DMS53 treated with DMSO at 0.1 percent for 48 hours (cell line): ENCODE measurements at regions not wholly inside any gene's neighbourhood (a gene's known extent, or its start where the extent isn't known, plus 50 kb on each side); places are given as distances from the start of the nearest gene placed in this dataset.
A peak's percentile ranks its signal among the peaks of the same experiment; 100 is the strongest.

Experiments
- DNase-seq: peaks from one replicate; lab custom pipeline; 2025; ENCODE audit not compliant: unreplicated experiment; lab: John Stamatoyannopoulos, UW

DNA sequence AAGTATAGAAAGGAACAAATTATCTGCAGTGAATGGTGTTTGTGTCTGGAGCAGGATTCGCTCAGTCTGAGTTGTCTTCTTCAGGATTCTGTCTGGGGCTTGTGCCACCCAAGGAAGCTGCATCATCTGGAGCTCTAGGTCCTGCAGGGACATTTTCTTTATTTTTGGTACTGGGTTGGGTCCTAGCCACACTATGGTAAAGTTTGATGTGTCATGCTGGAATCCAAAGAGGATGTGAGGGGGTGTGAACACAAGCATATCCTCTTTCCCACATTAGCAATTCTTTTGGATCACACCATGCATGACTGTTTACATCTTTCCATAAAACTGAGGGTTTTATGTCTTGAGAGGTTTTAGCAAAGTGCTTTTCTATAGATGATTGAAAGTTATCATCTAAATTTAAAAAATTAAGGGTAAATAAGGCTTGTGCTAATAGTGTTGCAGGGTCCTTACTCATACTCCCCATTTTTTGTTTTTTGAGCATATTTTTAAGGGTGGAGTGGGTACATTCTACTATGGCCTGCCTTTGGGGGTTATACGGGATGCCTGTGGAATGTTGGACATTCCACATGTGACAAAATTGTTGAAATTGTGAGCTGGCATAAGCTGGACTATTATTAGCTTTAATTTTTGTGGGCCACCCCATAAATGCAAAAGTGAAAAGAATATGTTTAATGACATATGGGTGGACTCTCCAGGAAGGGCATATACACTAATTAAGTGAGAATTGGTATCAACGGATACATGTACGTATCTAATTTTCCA, 152.0 kb upstream of the HMCN1 start:
- DNase-seq: no peak

DNA sequence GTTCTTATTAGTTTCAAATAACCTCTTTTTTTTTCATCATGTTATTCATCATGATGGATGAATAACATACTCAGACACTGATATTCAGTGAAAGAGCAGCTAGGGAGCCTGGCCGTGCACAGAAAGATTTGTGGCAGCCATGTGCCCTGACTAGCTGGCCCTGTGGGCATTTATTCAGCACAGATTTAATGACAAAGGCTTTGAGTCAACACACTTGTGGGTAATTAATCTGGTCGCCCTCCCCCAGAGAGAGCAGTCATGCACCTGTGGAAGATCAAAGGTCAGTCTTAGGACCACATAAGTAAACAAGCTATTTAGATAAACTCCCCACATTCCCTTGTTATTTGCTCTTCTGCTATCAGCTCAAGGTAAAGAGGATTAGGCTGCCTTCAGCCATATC, 153.2 kb upstream of the HMCN1 start:
- DNase-seq: no peak

DNA sequence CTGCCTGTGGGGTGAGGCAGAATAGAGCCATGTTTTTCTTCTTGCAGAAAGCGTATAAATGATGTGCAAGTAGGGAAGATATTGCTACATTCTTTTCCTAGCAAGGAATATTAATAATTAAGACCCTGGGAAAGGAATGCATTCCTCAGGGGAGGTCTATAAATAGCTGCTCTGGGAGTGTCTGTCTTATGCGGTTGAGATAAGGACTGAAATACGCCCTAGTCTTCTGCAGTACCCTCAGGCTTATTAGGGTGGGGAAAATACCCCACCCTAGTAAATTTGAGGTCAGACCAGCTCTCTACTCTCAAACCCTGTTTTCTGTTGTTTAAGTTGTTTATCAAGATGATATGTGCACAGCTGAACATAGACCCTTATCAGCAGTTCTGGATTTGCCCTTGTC, 155.9 kb upstream of the HMCN1 start:
- DNase-seq: no peak

- DNase-seq: no peak
Measured at GRCh38 chr1:185574139-185574875, 159.9 kb upstream of the HMCN1 start.

- DNase-seq: no peak
Measured at GRCh38 chr1:185573677-185574076, 160.5 kb upstream of the HMCN1 start.

DNA sequence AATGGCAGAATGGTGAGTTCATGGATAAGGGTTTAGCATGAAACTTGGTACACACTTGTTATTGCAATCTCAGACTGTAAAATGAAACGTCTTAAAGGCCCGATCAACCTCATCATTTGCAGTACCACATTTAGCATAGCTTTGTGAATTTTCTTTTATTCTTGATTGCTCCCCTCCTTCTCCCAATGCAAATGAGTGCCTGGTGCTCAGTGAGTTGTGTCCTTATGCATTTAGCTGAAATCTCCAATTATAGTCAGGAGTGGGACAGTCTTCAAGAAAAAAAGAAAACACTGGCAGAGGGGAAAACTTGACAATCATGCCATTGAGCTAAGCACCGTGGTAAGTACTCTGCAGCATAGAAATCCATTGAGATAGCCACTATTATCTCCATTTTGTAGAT, 161.0 kb upstream of the HMCN1 start:
- no peak for DNase-seq

- no peak for DNase-seq
Measured at GRCh38 chr1:185570962-185571361, 163.2 kb upstream of the HMCN1 start.

DNA sequence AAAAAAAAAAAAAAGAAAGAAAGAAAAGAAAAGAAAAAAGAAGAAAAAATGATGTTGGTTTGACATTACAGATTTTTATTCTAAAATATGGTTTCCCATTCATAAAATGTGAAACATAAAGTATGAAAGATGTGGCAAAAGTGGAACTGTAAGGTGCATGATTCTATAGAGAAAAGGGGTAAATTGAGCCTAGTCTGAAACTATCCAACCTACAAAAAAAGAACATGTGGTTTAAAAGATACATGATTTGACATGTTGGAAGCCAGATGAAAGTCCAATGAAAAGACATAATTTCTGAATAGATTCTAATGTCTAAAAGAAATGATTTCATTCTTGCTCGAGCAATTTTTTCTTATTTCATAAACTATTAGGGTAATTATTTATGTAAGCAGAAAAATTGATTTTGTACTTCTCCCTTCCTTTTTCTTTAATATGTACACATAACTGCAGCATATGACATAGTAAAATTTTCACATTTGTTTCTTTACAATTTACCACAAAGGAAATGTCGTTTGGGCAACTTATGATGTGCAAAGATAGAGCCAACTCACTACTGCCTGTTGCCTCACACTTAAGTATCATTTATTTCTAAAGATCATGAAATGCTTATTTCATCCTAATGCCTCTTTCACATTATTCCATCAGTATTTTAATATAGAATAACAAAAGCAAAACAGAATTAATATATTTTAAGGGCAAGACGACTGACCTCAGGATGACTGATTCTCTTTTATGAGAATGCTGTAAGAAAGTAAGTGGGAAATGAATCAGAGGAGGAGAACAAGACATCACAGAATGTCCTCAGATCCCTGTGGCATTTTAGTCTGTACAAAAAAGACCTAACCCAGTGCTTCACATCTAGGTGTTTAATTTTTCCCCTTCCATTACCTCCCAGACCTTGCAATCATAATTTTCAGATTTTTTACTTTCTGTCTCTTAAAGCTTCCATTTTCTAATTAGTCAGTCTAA, 165.8 kb upstream of the HMCN1 start:
- DNase-seq: no peak

- DNase-seq: no peak
Measured at GRCh38 chr1:185567440-185567839, 166.8 kb upstream of the HMCN1 start.

DNA sequence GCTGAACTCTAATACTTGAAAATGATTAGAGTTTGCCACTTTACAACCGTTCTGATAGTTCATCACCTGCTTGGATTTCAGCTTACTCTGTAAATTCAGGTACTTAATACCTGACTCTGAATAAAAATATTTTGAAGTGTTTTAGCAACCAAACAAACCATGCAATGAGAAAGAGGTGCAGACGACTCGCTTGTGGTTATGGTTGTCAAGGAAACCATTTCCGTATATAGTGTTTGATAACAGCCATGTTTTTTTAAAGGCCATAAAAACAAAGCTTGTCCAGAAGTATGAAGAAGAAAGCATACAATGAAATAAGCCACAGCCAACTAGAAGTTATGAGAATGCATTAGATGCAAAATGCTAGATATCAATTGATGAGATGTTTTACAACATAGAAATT, 167.2 kb upstream of the HMCN1 start:
- DNase-seq: peak; percentile 44

DNA sequence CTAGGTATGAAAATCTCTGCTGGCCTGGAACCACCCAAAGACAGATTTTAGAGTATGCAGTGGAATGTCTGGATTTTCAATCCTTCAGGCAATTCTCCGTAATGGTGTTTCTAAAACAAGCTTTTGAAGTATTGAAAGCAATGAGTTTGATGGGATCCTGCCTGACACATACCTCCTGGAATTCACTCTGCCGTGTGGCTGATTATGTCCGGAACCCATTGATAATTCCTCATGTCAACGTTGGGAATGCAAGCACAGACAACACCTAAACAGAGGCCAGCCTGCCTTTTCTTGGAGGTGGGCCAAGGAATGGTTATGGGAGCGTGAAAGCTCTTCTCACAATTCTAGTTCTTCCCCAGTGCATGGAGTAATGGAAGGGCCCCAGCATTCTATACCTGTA, 168.9 kb upstream of the HMCN1 start:
- DNase-seq: no peak

GRCh38 chr1:185564816-185565215, 169.4 kb upstream of the HMCN1 start:
- DNase-seq: no peak

GRCh38 chr1:185562461-185563359, 171.5 kb upstream of the HMCN1 start:
- DNase-seq: no peak

DNA sequence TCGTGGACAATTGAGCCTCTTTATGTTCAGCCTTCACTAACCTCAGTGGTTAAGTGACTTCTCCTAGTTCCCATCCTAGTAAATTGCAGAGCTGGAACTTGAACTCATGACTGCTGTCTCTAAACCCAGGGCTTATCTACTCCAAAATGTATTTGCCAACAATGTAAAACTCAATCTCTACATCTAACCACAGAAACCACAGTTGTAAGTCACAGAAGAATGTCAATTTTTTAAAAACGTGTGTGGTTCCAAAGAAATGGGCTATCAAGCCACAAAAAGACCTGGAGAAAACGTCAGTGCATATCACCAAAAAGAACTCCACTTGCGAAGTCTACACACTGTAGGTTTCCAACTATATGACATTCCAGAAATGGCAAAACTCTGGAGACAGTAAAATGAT, 172.6 kb upstream of the HMCN1 start:
- DNase-seq: no peak

DNA sequence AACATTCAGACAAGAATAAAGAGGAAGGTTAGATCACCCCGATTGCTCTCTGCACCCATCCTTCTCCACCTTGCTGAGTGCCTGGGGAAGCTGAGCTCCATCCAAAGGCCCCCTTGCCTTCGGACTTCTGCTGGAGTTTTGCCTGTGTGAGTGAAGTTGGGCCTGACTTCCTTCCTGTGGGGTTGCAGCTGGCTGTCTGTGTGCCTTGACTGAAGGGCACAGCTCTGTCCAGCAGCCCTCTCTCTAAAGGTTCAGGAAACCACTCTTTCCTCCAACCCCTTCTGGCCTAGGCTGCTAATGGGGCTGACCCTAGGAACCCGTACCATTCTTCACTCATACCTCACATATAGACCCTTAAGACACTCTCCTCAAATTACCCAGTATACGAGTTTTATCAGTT, 173.4 kb upstream of the HMCN1 start:
- no peak for DNase-seq

DNA sequence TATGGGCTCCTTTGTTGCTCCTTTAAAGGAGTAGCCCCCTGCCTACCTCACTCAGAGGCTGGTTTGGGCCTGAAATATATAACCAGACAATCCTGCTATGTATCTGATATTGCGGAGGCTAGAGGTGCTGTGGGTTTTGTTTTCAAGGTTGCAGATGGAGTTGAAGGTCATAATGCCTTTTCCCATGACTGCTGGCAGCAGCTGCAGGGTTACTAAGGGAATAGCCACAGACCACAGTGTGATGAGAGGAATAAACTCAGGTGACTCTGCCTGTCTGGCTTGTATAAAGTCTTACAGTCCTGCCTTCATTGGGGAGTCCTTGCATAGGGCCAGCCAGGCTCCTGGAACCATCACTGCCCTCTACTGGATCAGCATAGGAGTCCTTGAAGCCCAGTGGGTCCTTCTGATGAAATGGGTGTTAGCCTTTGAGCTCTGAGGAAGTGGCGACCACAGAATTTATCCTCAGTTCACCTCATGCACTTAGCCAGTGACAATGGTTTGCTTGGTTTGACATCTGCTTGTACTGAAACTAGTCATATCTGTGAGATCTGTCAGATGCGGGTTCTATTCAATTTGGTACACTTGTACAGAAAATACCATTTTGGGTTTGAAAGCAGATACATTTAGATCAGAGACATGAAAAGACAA, 174.4 kb upstream of the HMCN1 start:
- no peak for DNase-seq

DNA sequence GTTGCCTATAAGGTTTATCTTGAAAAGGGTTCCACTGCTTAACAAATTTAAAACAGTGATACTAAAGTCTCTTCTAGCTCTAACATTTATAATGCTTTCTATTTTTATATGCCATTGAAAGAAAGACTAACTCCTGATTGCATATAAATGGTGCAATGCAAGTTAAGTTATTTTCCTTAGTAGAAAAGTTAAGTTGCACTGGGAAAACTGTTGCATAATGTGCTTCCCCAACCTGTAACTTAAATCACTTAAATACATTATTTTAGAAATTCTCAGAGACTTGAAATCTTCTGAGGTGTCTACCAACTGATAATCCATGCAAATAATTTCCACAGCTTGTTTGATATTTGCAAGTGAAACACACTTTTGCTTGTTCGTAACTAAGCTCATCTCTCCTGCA, 175.0 kb upstream of the HMCN1 start:
- no peak for DNase-seq

- DNase-seq: no peak
Measured at GRCh38 chr1:185556561-185556960, 177.6 kb upstream of the HMCN1 start.

GRCh38 chr1:185555743-185556142, 178.4 kb upstream of the HMCN1 start:
- DNase-seq: no peak

- DNase-seq: no peak
Measured at GRCh38 chr1:185551008-185551407, 183.2 kb upstream of the HMCN1 start.
